ENCODE measurements at regions not wholly inside any gene's neighbourhood (a gene's known extent, or its start where the extent isn't known, plus 50 kb on each side); places are given as distances from the start of the nearest gene placed in this dataset.

- intact Hi-C loops (cut with DNase I): no loop called here
- WGBS, 2 donors: 47 to 56% methylated on average over 7 of the region's 7 CpGs
- ATAC-seq (no peak), DNase-seq (no peak)
- Histone ChIP-seq H3K9me3 (no peaks in the 10 kb centered on the region), H3K27me3 (peaks cover 0 to 7% (median 0%) of the 10 kb centered on the region in 7 donors), H3K36me3 (no peaks in the 10 kb centered on the region), H3K4me1 (no peaks in the 10 kb centered on the region), H3K27ac (no peak overlapping the region), H3K4me3 (no peak overlapping the region)
- no peak for TF ChIP-seq CTCF (IDR thresholded peaks at IDR 0.05)
Measured at GRCh38 chr6:87995461-87995860, 52.2 kb upstream of the SPACA1 start.

- Histone ChIP-seq H3K36me3 (no peaks in the 10 kb centered on the region), H3K27me3 (peaks cover 0 to 4% (median 0%) of the 10 kb centered on the region in 7 donors), H3K4me3 (no peak overlapping the region), H3K27ac (no peak overlapping the region), H3K9me3 (no peaks in the 10 kb centered on the region), H3K4me1 (no peaks in the 10 kb centered on the region)
- TF ChIP-seq CTCF (IDR thresholded peaks at IDR 0.05): no peak
- no peak for ATAC-seq
- DNase-seq: no peak
- intact Hi-C loops (cut with DNase I): no loop called here
- WGBS, 2 donors: 93 to 94% methylated on average over 5 of the region's 5 CpGs
Measured at GRCh38 chr6:87993356-87993755, 54.3 kb upstream of the SPACA1 start.

GRCh38 chr6:87990871-87991270 is 56.8 kb upstream of the SPACA1 start:
- Histone ChIP-seq H3K4me3 (no peak overlapping the region), H3K36me3 (no peaks in the 10 kb centered on the region), H3K27ac (no peak overlapping the region), H3K27me3 (no peaks in the 10 kb centered on the region), H3K4me1 (no peaks in the 10 kb centered on the region), H3K9me3 (peaks cover 0 to 11% (median 0%) of the 10 kb centered on the region in 11 donors)
- intact Hi-C loops (cut with DNase I): no loop called here
- ATAC-seq (no peak), DNase-seq (no peak)
- no peak for TF ChIP-seq CTCF (IDR thresholded peaks at IDR 0.05)
- WGBS, 2 donors: 84 to 86% methylated on average over 3 of the region's 3 CpGs

- H3K4me1 ChIP-seq: no peaks in the 10 kb centered on the region
- TF ChIP-seq CTCF (IDR thresholded peaks at IDR 0.05): no peak
- no peaks in the 10 kb centered on the region for H3K9me3 ChIP-seq
- H3K27ac ChIP-seq: no peak overlapping the region
- no peaks in the 10 kb centered on the region for H3K36me3 ChIP-seq
- H3K4me3 ChIP-seq: no peak overlapping the region
- ATAC-seq (no peak), DNase-seq (no peak)
- intact Hi-C loops (cut with DNase I): no loop called here
- H3K27me3 ChIP-seq: peaks cover 0 to 4% (median 0%) of the 10 kb centered on the region in 7 donors
Measured at GRCh38 chr6:87982134-87982533, 65.5 kb upstream of the SPACA1 start.

- Histone ChIP-seq H3K36me3 (no peaks in the 10 kb centered on the region), H3K4me1 (no peaks in the 10 kb centered on the region), H3K27ac (no peak overlapping the region), H3K9me3 (no peaks in the 10 kb centered on the region), H3K27me3 (peaks cover 0 to 6% (median 0%) of the 10 kb centered on the region in 7 donors), H3K4me3 (no peak overlapping the region)
- DNase-seq (no peak), ATAC-seq (no peak)
- intact Hi-C loops (cut with DNase I): no loop called here
- WGBS, 2 donors: 77 to 78% methylated on average over 4 of the region's 4 CpGs
- no peak for TF ChIP-seq CTCF (IDR thresholded peaks at IDR 0.05)
Measured at GRCh38 chr6:87979737-87980136, 67.9 kb upstream of the SPACA1 start.

Data from heart right ventricle (tissue), 16 donors.